Ishikawa (cell line): ENCODE measurements at regions not wholly inside any gene's neighbourhood (a gene's known extent, or its start where the extent isn't known, plus 50 kb on each side); places are given as distances from the start of the nearest gene placed in this dataset.

Experiments
- CEBPB ChIP-seq: IDR thresholded peaks from 2 replicates; pipeline ENCODE4 v1.6.1; 2012
- CREB1 ChIP-seq: IDR thresholded peaks from 2 replicates; pipeline ENCODE4 v1.6.1; 2012; ENCODE audit warnings: low read depth
- EGR1 ChIP-seq: IDR thresholded peaks from 2 replicates; pipeline ENCODE4 v1.6.1; 2012
- EP300 ChIP-seq: IDR thresholded peaks from 2 replicates; pipeline ENCODE4 v1.6.1; 2012; ENCODE audit warnings: borderline replicate concordance
- FOXM1 ChIP-seq: IDR thresholded peaks from 2 replicates; pipeline ENCODE4 v1.6.1; 2012; ENCODE audit warnings: low read depth, borderline replicate concordance
- MAX ChIP-seq: IDR thresholded peaks from 2 replicates; pipeline ENCODE4 v1.6.1; 2012
- NFIC ChIP-seq: IDR thresholded peaks from 2 replicates; pipeline ENCODE4 v1.6.1; 2012
- RAD21 ChIP-seq: IDR thresholded peaks from 2 replicates; pipeline ENCODE4 v1.6.1; 2012; ENCODE audit warnings: low read depth
- REST ChIP-seq: IDR thresholded peaks from 2 replicates; pipeline ENCODE4 v1.6.1; 2012; ENCODE audit warnings: low read depth, mild to moderate bottlenecking
- TAF1 ChIP-seq: IDR thresholded peaks from 2 replicates; pipeline ENCODE4 v1.6.1; 2012; ENCODE audit warnings: low read depth, mild to moderate bottlenecking
- TCF12 ChIP-seq: IDR thresholded peaks from 2 replicates; pipeline ENCODE4 v1.6.1; 2012; ENCODE audit warnings: low read depth
- TEAD4 ChIP-seq: IDR thresholded peaks from 2 replicates; pipeline ENCODE4 v1.6.1; 2012
- YY1 ChIP-seq: IDR thresholded peaks from 2 replicates; pipeline ENCODE4 v1.6.1; 2012; ENCODE audit warnings: low read depth
- ZBTB7A ChIP-seq: IDR thresholded peaks from 2 replicates; pipeline ENCODE4 v1.6.1; 2012; ENCODE audit warnings: low read depth
- TF ChIP-seq, protein P1 (sequence below): IDR thresholded peaks from 2 replicates; pipeline ENCODE4 v1.6.1; 2012

DNA sequence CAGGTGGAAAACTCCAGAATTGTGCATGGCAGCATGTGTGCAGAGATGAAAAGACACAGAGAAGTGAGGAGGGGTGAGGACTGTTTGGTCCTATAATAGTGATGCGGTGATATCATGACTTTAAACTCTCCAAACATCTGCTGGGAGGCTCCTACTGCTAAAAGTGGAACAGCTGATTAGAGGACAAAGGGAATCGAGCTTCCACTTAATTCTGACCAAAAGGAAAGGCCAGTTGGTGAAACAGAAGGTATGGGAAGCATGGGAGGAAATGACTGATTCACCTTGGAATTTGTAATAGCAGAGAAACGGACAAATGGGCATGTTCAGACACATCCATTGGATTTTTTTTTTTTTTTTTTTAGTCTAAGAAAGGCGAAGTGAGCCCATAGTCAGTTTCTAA is 67.5 kb upstream of the MAMDC2 start:
- no peak for TF ChIP-seq CEBPB
- TF ChIP-seq TEAD4, result 0 out of 2 replicates have a peak, but pooled peaks have one; percentile 23

- no peak for TF ChIP-seq TEAD4
- TF ChIP-seq, protein P1, sequence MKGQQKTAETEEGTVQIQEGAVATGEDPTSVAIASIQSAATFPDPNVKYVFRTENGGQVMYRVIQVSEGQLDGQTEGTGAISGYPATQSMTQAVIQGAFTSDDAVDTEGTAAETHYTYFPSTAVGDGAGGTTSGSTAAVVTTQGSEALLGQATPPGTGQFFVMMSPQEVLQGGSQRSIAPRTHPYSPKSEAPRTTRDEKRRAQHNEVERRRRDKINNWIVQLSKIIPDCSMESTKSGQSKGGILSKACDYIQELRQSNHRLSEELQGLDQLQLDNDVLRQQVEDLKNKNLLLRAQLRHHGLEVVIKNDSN, result no peak
- TF ChIP-seq FOXM1, result no peak
- TF ChIP-seq EP300, result no peak
- no peak for TF ChIP-seq TCF12
- TF ChIP-seq REST, result no peak
- TF ChIP-seq CREB1, result no peak
- TF ChIP-seq TAF1, result no peak
- TF ChIP-seq NFIC, result no peak
- no peak for TF ChIP-seq EGR1
- TF ChIP-seq CEBPB, result no peak
- no peak for TF ChIP-seq MAX
- no peak for TF ChIP-seq YY1
- no peak for TF ChIP-seq RAD21
- no peak for TF ChIP-seq ZBTB7A
Observed at GRCh38 chr9:69980041-69980440, 63.6 kb upstream of the MAMDC2 start.

DNA sequence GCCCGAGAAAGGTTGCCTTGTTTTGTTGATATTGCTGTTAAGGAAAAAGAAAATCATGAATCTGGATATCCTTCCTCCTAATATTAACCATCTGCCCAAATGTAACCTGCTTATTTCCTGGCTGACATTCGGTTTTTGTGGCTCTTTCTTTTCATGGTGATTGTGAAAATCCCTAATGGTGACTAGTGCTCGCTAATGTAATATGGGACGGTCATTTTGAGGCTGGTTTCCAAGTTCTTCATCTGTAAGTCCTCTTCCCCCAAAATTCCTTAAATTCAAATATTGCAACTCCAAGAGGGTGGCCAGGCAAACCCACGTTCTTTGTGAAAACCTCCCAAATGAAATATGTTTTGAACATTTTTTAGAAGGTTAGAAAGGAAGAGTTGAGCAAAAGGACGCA is 63.1 kb upstream of the MAMDC2 start:
- TF ChIP-seq REST (no peak), MAX (no peak), FOXM1 (no peak), ZBTB7A (no peak), TEAD4 (no peak), TAF1 (no peak), CEBPB (no peak), NFIC (no peak), TCF12 (no peak), YY1 (no peak), EGR1 (no peak), EP300 (no peak), RAD21 (no peak), CREB1 (no peak)
- TF ChIP-seq, protein P1, result no peak

GRCh38 chr9:69981686-69982445 is 61.8 kb upstream of the MAMDC2 start:
- TF ChIP-seq TCF12 (no peak), MAX (0 out of 2 replicates have a peak, but pooled peaks have one; percentile 16)

DNA sequence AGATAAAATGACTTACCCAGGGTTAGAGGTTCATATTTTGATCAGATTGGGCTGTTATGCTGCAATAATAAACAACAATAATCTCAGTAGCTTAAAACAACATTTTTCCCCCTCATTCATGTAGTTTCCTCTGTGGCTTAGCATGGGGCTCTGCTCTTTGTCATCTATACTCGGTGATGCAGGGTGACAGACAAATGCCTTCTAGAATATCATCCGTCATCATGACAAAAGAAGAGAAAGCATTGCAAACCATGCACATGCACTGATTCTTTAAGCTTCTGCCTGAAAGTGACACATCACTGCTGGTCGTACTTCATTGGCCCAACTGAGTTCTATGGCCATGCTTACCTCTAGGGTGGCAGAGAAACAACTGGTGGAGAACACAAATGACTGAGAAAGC is 58.8 kb upstream of the MAMDC2 start:
- no peak for TF ChIP-seq MAX

DNA sequence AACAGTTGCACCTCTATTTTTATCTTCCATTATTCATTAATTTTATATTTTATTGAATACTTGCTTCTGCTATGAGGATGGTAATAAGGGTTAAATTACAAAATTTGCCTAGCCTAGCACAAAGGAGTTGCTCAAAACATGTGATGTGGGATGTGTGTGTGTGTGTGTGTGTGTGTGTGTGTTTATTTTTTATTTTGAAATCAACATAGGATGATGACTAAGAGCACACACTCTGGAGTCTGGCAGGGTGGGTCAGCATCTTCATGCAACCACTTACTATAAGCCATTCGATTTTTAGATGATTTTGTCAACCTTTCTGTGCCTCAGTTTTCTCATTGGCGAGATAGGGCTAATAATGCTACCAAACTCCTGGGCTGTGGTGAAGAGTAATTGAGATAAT is 57.7 kb upstream of the MAMDC2 start:
- TF ChIP-seq TAF1 (no peak), MAX (no peak), FOXM1 (no peak), TCF12 (no peak), NFIC (no peak), REST (no peak), ZBTB7A (no peak), CREB1 (no peak), EP300 (no peak), EGR1 (no peak), RAD21 (no peak), CEBPB (no peak), TEAD4 (no peak), YY1 (no peak)
- TF ChIP-seq, protein P1, result no peak
